Pancreas (tissue), 10 donors: ENCODE measurements at regions not wholly inside any gene's neighbourhood (a gene's known extent, or its start where the extent isn't known, plus 50 kb on each side); places are given as distances from the start of the nearest gene placed in this dataset.

Experiments used
- ATAC-seq, 4 donors: fragments of 200-7000 bp; cut with Tn5 transposase; one replicate each; pipeline versions ENCODE4 v1.8.0 to v1.9.1; 2020; ENCODE audit warnings: mild to moderate bottlenecking in 4 of 4, moderate library complexity in 4 of 4
- DNase-seq, 6 donors: peaks; one replicate each; pipeline ENCODE4 v3.0.0-alpha.2; 2020
- FAIRE-seq: peaks from 2 replicates; lab custom pipeline; 2012; peaks lifted over from hg19 to GRCh38; lab: Jason Lieb, UNC
- H3K27ac ChIP-seq, 4 donors: fragments of 200-600 bp; sonication (generic); 1 replicate in 3 of 4; 2 replicates in 1 of 4; pipeline versions ENCODE4 v1.5.0 to v1.8.0; 2020
- H3K27me3 ChIP-seq, 4 donors: fragments of 200-600 bp; one replicate each; pipeline ENCODE4 v1.8.0; 2021
- H3K36me3 ChIP-seq, 3 donors: fragments of 200-600 bp; sonication (generic) in 1 of 3; one replicate each; pipeline versions ENCODE4 v1.5.0 to v1.8.0; 2020 to 2021
- H3K4me1 ChIP-seq, 3 donors: fragments of 200-600 bp; one replicate each; pipeline ENCODE4 v1.8.0; 2021
- H3K4me3 ChIP-seq, 4 donors: fragments of 200-600 bp; sonication (generic) in 2 of 4; one replicate each; pipeline versions ENCODE4 v1.5.0 to v1.8.0; 2020 to 2021
- H3K9me3 ChIP-seq, 4 donors: fragments of 200-600 bp; one replicate each; pipeline ENCODE4 v1.8.0; 2021
- CTCF ChIP-seq, 4 donors: fragments of 200-600 bp; sonication (generic) in 3 of 4; IDR thresholded peaks; one replicate each; pipeline versions ENCODE4 v1.5.0 to v1.8.0; 2021; ENCODE audit warnings: antibody characterized with exemption in 4 of 4
- WGBS, 2 donors: extraction: QIAGEN DNeasy Blood & Tissue Kit; methylation state at CpG; one replicate each; pipeline ENCODE4 v1.1.7; 2013; 5-methylcytosine and 5-hydroxymethylcytosine counted together
- intact Hi-C, 3 donors: fragments of 100-400 bp; cut with DNase I; formaldehyde crosslinking; loops; one replicate each; pipeline versions ENCODE4 v1.11.1 to v1.14.2; 2022
- donor health status: healthy with polysubstance abuse.
- donor health status: DM: no; HTN: no; CAD: no; lungs with moderate emphysema.
- donor health status: DM: no; HTN: no; CAD: no.
- donor health status: control.
- donor health status: control.
- donor health status: Bipolar disorder and iron deficiency.
- donor health status: DM: yes; HTN: yes; CAD: no.
- donor health status: DM: no; HTN: no; CAD: no.
- donor health status: DM: no; HTN: no; CAD: no.
- donor health status: DM: yes; HTN: yes; CAD: no.

GRCh38 chr1:88538222-88538899 is 145.7 kb upstream of the PKN2 start:
- no peaks in the 10 kb centered on the region for H3K9me3 ChIP-seq
- no peak for FAIRE-seq
- WGBS, 2 donors: 35% methylated on average over 2 of the region's 2 CpGs

DNA sequence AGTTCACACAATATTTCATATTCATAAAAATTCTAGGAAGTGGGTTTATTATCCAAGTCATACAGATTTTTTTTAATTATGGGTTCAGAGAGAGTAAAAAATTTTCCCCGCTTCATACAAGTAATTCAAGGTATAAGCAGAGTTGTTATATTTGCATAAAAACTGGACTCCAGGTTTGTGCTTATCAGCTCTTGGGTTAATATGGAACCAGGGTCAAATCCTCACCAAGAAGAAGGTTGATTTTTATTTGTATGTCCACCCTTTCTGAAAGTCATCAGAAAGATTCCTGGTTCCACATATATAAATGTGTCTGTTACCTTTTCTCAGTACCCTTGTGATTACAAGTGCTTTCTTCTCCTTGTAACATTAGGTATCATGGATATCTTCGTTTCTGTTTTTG is 143.8 kb upstream of the PKN2 start:
- no peak for ATAC-seq
- intact Hi-C loops: no loop called here
- no peak for FAIRE-seq

More at GRCh38 chr1:88538222-88538899, 145.7 kb upstream of the PKN2 start:
- H3K4me3 ChIP-seq: no peak overlapping the region
- ATAC-seq: no peak
- no peaks in the 10 kb centered on the region for H3K27me3 ChIP-seq
- TF ChIP-seq CTCF (IDR thresholded peaks at IDR 0.05): no peak
- no peaks in the 10 kb centered on the region for H3K36me3 ChIP-seq
- no peaks in the 10 kb centered on the region for H3K4me1 ChIP-seq
- intact Hi-C loops: no loop called here
- no peak for DNase-seq
- no peak overlapping the region for H3K27ac ChIP-seq

DNA sequence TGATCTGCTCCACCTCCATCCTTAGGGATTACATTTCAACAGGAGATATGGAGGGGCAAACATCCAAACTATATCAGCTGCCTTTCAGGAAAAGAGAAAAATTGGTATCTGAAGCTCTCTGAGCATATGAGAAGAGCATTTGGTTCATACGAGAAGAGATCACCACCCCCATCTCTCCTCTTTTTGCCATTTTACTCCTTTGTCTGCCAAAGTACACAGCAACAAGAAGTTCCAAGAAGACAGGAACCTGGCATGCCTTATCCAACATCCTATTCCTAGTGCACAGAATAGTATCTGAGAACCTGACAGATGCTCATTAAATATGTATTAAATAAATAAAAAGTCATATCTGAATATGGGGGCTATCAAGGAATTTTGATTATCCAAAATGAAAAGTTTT is 142.5 kb upstream of the PKN2 start:
- TF ChIP-seq CTCF (IDR thresholded peaks at IDR 0.05): no peak
- ATAC-seq: no peak
- intact Hi-C loops: no loop called here
- no peaks in the 10 kb centered on the region for H3K9me3 ChIP-seq
- no peaks in the 10 kb centered on the region for H3K36me3 ChIP-seq
- no peak overlapping the region for H3K27ac ChIP-seq
- no peak overlapping the region for H3K4me3 ChIP-seq
- no peak for FAIRE-seq
- 52 to 59% methylated on average over 1 of the region's 1 CpG for WGBS, 2 donors
- no peaks in the 10 kb centered on the region for H3K27me3 ChIP-seq
- no peaks in the 10 kb centered on the region for H3K4me1 ChIP-seq
- no peak for DNase-seq

More for the DNA sequence above, 143.8 kb upstream of the PKN2 start:
- H3K27ac ChIP-seq: no peak overlapping the region
- H3K4me1 ChIP-seq: no peaks in the 10 kb centered on the region
- H3K27me3 ChIP-seq: no peaks in the 10 kb centered on the region
- H3K4me3 ChIP-seq: no peak overlapping the region
- TF ChIP-seq CTCF (IDR thresholded peaks at IDR 0.05): no peak
- WGBS, 2 donors: 43 to 49% methylated on average over 2 of the region's 2 CpGs
- H3K36me3 ChIP-seq: no peaks in the 10 kb centered on the region
- H3K9me3 ChIP-seq: no peaks in the 10 kb centered on the region
- no peak for DNase-seq

- no peaks in the 10 kb centered on the region for H3K27me3 ChIP-seq
- H3K4me3 ChIP-seq: no peak overlapping the region
- no peaks in the 10 kb centered on the region for H3K36me3 ChIP-seq
- no peaks in the 10 kb centered on the region for H3K9me3 ChIP-seq
- no peak overlapping the region for H3K27ac ChIP-seq
- FAIRE-seq (no peak), DNase-seq (no peak), ATAC-seq (no peak)
- intact Hi-C loops: no loop called here
- H3K4me1 ChIP-seq: no peaks in the 10 kb centered on the region
- TF ChIP-seq CTCF (IDR thresholded peaks at IDR 0.05): no peak
Measured at GRCh38 chr1:88544195-88544594, 139.9 kb upstream of the PKN2 start.

GRCh38 chr1:88549536-88549935 is 134.5 kb upstream of the PKN2 start:
- no peaks in the 10 kb centered on the region for H3K27me3 ChIP-seq
- intact Hi-C loops: no loop called here
- no peak for DNase-seq
- TF ChIP-seq CTCF (IDR thresholded peaks at IDR 0.05): no peak
- FAIRE-seq: no peak
- no peak overlapping the region for H3K4me3 ChIP-seq
- H3K9me3 ChIP-seq: no peaks in the 10 kb centered on the region
- H3K36me3 ChIP-seq: no peaks in the 10 kb centered on the region
- H3K27ac ChIP-seq: no peak overlapping the region
- WGBS, 2 donors: 4 to 11% methylated on average over 1 of the region's 1 CpG
- no peaks in the 10 kb centered on the region for H3K4me1 ChIP-seq
- ATAC-seq: no peak
